ENCODE measurements at regions not wholly inside any gene's neighbourhood (a gene's known extent, or its start where the extent isn't known, plus 50 kb on each side); places are given as distances from the start of the nearest gene placed in this dataset.
A peak's percentile ranks its signal among the peaks of the same experiment; 100 is the strongest.

DNA sequence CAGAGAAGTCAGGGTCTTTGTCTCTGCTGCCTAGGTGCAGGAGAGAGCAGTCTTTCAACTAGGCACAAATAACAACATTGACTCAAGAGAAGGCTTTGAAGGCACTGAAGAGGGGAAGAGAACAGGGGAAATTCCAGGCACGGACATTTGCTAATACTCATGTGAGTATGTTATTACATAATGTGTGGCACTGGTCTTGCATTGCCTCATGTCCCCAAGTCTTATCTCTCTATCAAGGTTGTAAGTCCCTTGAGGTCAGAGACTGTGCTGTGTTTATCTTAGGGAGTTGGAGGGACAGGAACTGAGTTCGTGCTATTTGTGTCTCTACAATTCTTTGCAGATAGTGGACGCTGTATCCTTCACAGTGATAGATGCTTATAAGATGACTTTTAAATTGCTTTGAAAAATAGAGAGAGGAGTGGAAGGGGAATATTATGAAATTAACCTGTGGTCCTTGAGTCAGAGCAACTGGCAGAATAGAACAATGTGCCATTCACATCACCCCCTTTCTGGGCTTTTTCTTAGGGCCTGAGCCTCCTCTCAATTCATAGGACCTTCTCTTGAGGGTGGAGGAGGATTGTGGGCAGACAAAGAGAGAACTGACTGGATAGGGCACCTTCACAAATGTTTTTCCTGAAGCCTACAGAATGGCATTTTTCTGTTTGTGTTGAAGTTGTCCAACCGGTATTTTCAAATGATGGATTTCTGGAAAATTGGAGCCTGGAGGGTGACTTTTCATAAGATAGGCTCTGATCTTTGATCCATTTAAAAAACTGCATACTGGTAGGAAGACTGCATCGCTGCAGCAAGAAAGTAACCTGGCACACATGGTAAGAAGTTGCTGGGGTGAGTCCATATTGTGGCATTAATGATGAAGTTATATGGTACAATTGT is 96.6 kb upstream of the CXCR4 start (continued):
- TF ChIP-seq SPI1 (IDR thresholded peaks at IDR 0.05; ENCODE audit: borderline replicate concordance, insufficient read depth, low read depth, low read length) (peak; percentile 23; the same call in 1 of the 2 replicates), NFIC (IDR thresholded peaks at IDR 0.05; ENCODE audit: low read depth, low read length) (peak; percentile 46; the same call in 1 of the 2 replicates), NFYA (IDR thresholded peaks at IDR 0.05; ENCODE audit: borderline replicate concordance, low read depth, low read length) (no peak), MEF2B (IDR thresholded peaks at IDR 0.05; ENCODE audit: partially characterized antibody, poor library complexity, severe bottlenecking) (peak; percentile 45), RELA (IDR thresholded peaks at IDR 0.05; ENCODE audit: borderline replicate concordance, partially characterized antibody) (peak; percentile 25), ZNF622 (IDR thresholded peaks at IDR 0.05) (no peak), EED (IDR thresholded peaks at IDR 0.05; ENCODE audit: low read depth) (peak; percentile 36; the same call in 1 of the 2 replicates), KLF5 (IDR thresholded peaks at IDR 0.05; ENCODE audit: partially characterized antibody) (no peak), JUNB (IDR thresholded peaks at IDR 0.05) (peak; percentile 44), GATAD2B (conservative IDR thresholded peaks at IDR 0.05; ENCODE audit: low read depth) (no peak), BRCA1 (IDR thresholded peaks at IDR 0.05; ENCODE audit: low read depth, low read length) (no peak), JUND (IDR thresholded peaks at IDR 0.05; ENCODE audit: low read depth, low read length) (no peak), EZH2 (IDR thresholded peaks at IDR 0.05; ENCODE audit: borderline replicate concordance, control insufficient read depth, low read depth, low read length) (no peak), EP300 (IDR thresholded peaks at IDR 0.05; ENCODE audit: borderline replicate concordance in 1 of 2, control insufficient read depth in 1 of 2, low read depth in 2 of 2, low read length in 2 of 2) (peak in 1 of 2 experiments; percentile 24; a peak in 2 of 4 replicates), ATF7 (IDR thresholded peaks at IDR 0.05; ENCODE audit: low read depth) (peak; percentile 63; the same call in 1 of the 2 replicates), WRNIP1 (IDR thresholded peaks at IDR 0.05; ENCODE audit: borderline replicate concordance, low read depth, low read length) (no peak), PAX8 (IDR thresholded peaks at IDR 0.05) (no peak), BHLHE40 (IDR thresholded peaks at IDR 0.05; ENCODE audit: borderline replicate concordance in 1 of 2, low read depth in 2 of 2, low read length in 1 of 2) (peak; percentile 68 to 80), YBX1 (IDR thresholded peaks at IDR 0.05) (no peak), NR2C1 (IDR thresholded peaks at IDR 0.05) (no peak), RAD51 (IDR thresholded peaks at IDR 0.05) (no peak)
- TF ChIP-seq, protein P1, sequence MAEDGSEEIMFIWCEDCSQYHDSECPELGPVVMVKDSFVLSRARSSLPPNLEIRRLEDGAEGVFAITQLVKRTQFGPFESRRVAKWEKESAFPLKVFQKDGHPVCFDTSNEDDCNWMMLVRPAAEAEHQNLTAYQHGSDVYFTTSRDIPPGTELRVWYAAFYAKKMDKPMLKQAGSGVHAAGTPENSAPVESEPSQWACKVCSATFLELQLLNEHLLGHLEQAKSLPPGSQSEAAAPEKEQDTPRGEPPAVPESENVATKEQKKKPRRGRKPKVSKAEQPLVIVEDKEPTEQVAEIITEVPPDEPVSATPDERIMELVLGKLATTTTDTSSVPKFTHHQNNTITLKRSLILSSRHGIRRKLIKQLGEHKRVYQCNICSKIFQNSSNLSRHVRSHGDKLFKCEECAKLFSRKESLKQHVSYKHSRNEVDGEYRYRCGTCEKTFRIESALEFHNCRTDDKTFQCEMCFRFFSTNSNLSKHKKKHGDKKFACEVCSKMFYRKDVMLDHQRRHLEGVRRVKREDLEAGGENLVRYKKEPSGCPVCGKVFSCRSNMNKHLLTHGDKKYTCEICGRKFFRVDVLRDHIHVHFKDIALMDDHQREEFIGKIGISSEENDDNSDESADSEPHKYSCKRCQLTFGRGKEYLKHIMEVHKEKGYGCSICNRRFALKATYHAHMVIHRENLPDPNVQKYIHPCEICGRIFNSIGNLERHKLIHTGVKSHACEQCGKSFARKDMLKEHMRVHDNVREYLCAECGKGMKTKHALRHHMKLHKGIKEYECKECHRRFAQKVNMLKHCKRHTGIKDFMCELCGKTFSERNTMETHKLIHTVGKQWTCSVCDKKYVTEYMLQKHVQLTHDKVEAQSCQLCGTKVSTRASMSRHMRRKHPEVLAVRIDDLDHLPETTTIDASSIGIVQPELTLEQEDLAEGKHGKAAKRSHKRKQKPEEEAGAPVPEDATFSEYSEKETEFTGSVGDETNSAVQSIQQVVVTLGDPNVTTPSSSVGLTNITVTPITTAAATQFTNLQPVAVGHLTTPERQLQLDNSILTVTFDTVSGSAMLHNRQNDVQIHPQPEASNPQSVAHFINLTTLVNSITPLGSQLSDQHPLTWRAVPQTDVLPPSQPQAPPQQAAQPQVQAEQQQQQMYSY (CRISPR knock-in tag; IDR thresholded peaks at IDR 0.05): no peak
- TF ChIP-seq, protein P2, sequence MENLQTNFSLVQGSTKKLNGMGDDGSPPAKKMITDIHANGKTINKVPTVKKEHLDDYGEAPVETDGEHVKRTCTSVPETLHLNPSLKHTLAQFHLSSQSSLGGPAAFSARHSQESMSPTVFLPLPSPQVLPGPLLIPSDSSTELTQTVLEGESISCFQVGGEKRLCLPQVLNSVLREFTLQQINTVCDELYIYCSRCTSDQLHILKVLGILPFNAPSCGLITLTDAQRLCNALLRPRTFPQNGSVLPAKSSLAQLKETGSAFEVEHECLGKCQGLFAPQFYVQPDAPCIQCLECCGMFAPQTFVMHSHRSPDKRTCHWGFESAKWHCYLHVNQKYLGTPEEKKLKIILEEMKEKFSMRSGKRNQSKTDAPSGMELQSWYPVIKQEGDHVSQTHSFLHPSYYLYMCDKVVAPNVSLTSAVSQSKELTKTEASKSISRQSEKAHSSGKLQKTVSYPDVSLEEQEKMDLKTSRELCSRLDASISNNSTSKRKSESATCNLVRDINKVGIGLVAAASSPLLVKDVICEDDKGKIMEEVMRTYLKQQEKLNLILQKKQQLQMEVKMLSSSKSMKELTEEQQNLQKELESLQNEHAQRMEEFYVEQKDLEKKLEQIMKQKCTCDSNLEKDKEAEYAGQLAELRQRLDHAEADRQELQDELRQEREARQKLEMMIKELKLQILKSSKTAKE (IDR thresholded peaks at IDR 0.05; ENCODE audit: low read depth, poor library complexity, severe bottlenecking): no peak

Measured in GM12878 (cell line).